HEK293T (cell line): ENCODE measurements at regions not wholly inside any gene's neighbourhood (a gene's known extent, or its start where the extent isn't known, plus 50 kb on each side); places are given as distances from the start of the nearest gene placed in this dataset.

ENCODE experiments used
- BHLHE40 ChIP-seq: fragments of 450-650 bp; IDR thresholded peaks from 2 replicates; pipeline ENCODE4 v1.6.1; 2016; ENCODE audit warnings: mild to moderate bottlenecking, moderate library complexity, borderline replicate concordance
- CTBP1 ChIP-seq: fragments of 450-650 bp; IDR thresholded peaks from 2 replicates; pipeline ENCODE4 v1.6.1; 2016; ENCODE audit warnings: borderline replicate concordance
- ELF4 ChIP-seq: fragments of 450-650 bp; IDR thresholded peaks from 2 replicates; pipeline ENCODE4 v1.6.1; 2017; ENCODE audit warnings: antibody characterized with exemption
- FOXA1 ChIP-seq: fragments of 450-650 bp; IDR thresholded peaks from 2 replicates; pipeline ENCODE4 v1.6.1; 2016; ENCODE audit warnings: mild to moderate bottlenecking
- FOXK2 ChIP-seq: fragments of 450-650 bp; IDR thresholded peaks from 2 replicates; pipeline ENCODE4 v1.6.1; 2016; ENCODE audit warnings: mild to moderate bottlenecking
- FOXM1 ChIP-seq: fragments of 450-650 bp; IDR thresholded peaks from 2 replicates; pipeline ENCODE4 v1.6.1; 2017; ENCODE audit warnings: mild to moderate bottlenecking, borderline replicate concordance
- HDGF ChIP-seq: fragments of 450-650 bp; IDR thresholded peaks from 2 replicates; pipeline ENCODE4 v1.6.1; 2017; ENCODE audit warnings: antibody characterized with exemption, borderline replicate concordance
- L3MBTL2 ChIP-seq: fragments of 450-650 bp; conservative IDR thresholded peaks from 2 replicates; pipeline ENCODE4 v1.6.1; 2016; ENCODE audit warnings: mild to moderate bottlenecking
- LEF1 ChIP-seq: fragments of 450-650 bp; IDR thresholded peaks from 2 replicates; pipeline ENCODE4 v1.6.1; 2017; ENCODE audit warnings: mild to moderate bottlenecking, borderline replicate concordance
- NFRKB ChIP-seq: fragments of 450-650 bp; IDR thresholded peaks from 2 replicates; pipeline ENCODE4 v1.6.1; 2016; ENCODE audit warnings: mild to moderate bottlenecking, moderate library complexity
- SP1 ChIP-seq: fragments of 450-650 bp; IDR thresholded peaks from 2 replicates; pipeline ENCODE4 v1.6.1; 2017
- SUZ12 ChIP-seq: fragments of 450-650 bp; IDR thresholded peaks from 2 replicates; pipeline ENCODE4 v1.6.1; 2016; ENCODE audit warnings: mild to moderate bottlenecking
- TARDBP ChIP-seq: fragments of 450-650 bp; IDR thresholded peaks from 2 replicates; pipeline ENCODE4 v1.6.1; 2016
- ZNF384 ChIP-seq: fragments of 450-650 bp; IDR thresholded peaks from 2 replicates; pipeline ENCODE4 v1.6.1; 2016

DNA sequence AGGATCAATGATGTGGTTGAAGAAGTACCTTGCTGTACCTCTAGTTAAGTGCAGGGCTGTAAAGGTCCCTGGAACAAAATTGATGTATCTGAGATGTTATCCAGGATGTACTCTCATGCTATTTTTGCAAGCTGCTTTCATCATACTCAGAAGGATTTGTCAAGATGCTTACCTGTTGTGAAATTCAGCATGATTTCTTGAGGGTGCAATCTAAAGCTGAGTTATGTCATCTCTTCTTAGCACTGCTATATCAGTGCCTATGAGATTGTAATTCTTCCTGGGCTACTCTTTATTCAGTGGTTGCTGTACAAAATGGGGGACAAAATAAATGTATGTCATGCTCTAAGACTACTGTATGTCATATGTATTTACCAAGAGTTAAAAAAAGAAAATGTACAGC lies 340.7 kb upstream of the LMO3 start:
- TF ChIP-seq FOXK2 (no peak), SUZ12 (no peak), FOXA1 (no peak), BHLHE40 (no peak), TARDBP (no peak), FOXM1 (no peak), SP1 (no peak), NFRKB (no peak), ZNF384 (no peak), L3MBTL2 (no peak), CTBP1 (no peak), ELF4 (no peak), LEF1 (no peak), HDGF (no peak)
